ENCODE measurements at regions not wholly inside any gene's neighbourhood (a gene's known extent, or its start where the extent isn't known, plus 50 kb on each side); places are given as distances from the start of the nearest gene placed in this dataset.

GRCh38 chr9:79382044-79382443 lies 189.7 kb upstream of the TLE4 start:
- no TSS peak for BruUV-seq (replicated peaks)
- Histone ChIP-seq H3K27me3 (replicated peaks; ENCODE audit: insufficient read depth, low read depth, low read length, poor library complexity) (no peaks in the 10 kb centered on the region), H3K27ac (ENCODE audit: low read depth, low read length, poor library complexity, severe bottlenecking) (no peak overlapping the region), H3K36me3 (ENCODE audit: insufficient read depth, low read length, poor library complexity, severe bottlenecking) (no peaks in the 10 kb centered on the region), H3K9me3 (ENCODE audit: low read depth, low read length, poor library complexity, severe bottlenecking) (no peaks in the 10 kb centered on the region), H3K4me3 (ENCODE audit: low read depth, low read length, poor library complexity, severe bottlenecking) (no peak overlapping the region), H3K4me1 (ENCODE audit: insufficient read depth, low read length, poor library complexity, severe bottlenecking) (no peaks in the 10 kb centered on the region)
- no peak for DNase-seq (ENCODE audit: low spot score)
- intact Hi-C loops (cut with micrococcal nuclease; ENCODE audit: unreplicated experiment), result no loop called here
- CTCF ChIA-PET, result no interaction called here
- TF ChIP-seq EZH2 (IDR thresholded peaks at IDR 0.05; ENCODE audit: borderline replicate concordance, low read depth, low read length, poor library complexity, severe bottlenecking), result no peak
- TF ChIP-seq, protein P1, sequence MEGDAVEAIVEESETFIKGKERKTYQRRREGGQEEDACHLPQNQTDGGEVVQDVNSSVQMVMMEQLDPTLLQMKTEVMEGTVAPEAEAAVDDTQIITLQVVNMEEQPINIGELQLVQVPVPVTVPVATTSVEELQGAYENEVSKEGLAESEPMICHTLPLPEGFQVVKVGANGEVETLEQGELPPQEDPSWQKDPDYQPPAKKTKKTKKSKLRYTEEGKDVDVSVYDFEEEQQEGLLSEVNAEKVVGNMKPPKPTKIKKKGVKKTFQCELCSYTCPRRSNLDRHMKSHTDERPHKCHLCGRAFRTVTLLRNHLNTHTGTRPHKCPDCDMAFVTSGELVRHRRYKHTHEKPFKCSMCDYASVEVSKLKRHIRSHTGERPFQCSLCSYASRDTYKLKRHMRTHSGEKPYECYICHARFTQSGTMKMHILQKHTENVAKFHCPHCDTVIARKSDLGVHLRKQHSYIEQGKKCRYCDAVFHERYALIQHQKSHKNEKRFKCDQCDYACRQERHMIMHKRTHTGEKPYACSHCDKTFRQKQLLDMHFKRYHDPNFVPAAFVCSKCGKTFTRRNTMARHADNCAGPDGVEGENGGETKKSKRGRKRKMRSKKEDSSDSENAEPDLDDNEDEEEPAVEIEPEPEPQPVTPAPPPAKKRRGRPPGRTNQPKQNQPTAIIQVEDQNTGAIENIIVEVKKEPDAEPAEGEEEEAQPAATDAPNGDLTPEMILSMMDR (conservative IDR thresholded peaks at IDR 0.05; ENCODE audit: low read depth, low read length), result no peak
- POLR2A ChIA-PET (ENCODE audit: low non-redundant PET), result no interaction called here

DNA sequence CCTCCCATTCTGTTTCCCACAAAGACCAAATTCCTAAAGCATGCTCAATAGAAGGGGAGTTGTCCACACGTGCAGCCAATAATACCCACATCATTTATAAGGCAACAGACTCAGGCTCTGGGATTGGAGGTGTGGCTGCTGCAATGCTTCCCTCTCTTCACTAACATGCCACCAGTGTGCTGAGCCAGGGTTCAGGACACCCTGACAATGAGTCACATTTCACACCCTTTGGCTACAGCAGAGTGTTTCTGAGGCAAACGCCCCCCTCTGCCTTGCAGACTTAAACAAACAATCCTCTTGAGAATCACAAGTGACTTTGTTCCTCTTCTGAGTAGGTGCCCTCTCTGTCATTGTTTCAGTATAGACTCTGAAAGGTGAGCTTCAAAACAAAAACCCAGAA lies 189.3 kb upstream of the TLE4 start:
- ChIA-PET POLR2A (ENCODE audit: low non-redundant PET) (no interaction called here), CTCF (no interaction called here)
- Histone ChIP-seq H3K27ac (ENCODE audit: low read depth, low read length, poor library complexity, severe bottlenecking) (no peak overlapping the region), H3K4me3 (ENCODE audit: low read depth, low read length, poor library complexity, severe bottlenecking) (no peak overlapping the region), H3K36me3 (ENCODE audit: insufficient read depth, low read length, poor library complexity, severe bottlenecking) (no peaks in the 10 kb centered on the region), H3K9me3 (ENCODE audit: low read depth, low read length, poor library complexity, severe bottlenecking) (no peaks in the 10 kb centered on the region), H3K4me1 (ENCODE audit: insufficient read depth, low read length, poor library complexity, severe bottlenecking) (no peaks in the 10 kb centered on the region), H3K27me3 (replicated peaks; ENCODE audit: insufficient read depth, low read depth, low read length, poor library complexity) (peaks cover 3% of the 10 kb centered on the region)
- intact Hi-C loops (cut with micrococcal nuclease; ENCODE audit: unreplicated experiment), result no loop called here
- DNase-seq (ENCODE audit: low spot score), result no peak
- BruUV-seq (replicated peaks), result no TSS peak
- TF ChIP-seq EZH2 (IDR thresholded peaks at IDR 0.05; ENCODE audit: borderline replicate concordance, low read depth, low read length, poor library complexity, severe bottlenecking), result no peak
- TF ChIP-seq, protein P1 (conservative IDR thresholded peaks at IDR 0.05; ENCODE audit: low read depth, low read length), result no peak

GRCh38 chr9:79383096-79383495 lies 188.7 kb upstream of the TLE4 start:
- POLR2A ChIA-PET (ENCODE audit: low non-redundant PET), result no interaction called here

More at GRCh38 chr9:79383096-79383495, 188.7 kb upstream of the TLE4 start:
- Histone ChIP-seq H3K36me3 (ENCODE audit: insufficient read depth, low read length, poor library complexity, severe bottlenecking) (no peaks in the 10 kb centered on the region), H3K27ac (ENCODE audit: low read depth, low read length, poor library complexity, severe bottlenecking) (no peak overlapping the region), H3K4me1 (ENCODE audit: insufficient read depth, low read length, poor library complexity, severe bottlenecking) (no peaks in the 10 kb centered on the region), H3K9me3 (ENCODE audit: low read depth, low read length, poor library complexity, severe bottlenecking) (no peaks in the 10 kb centered on the region), H3K4me3 (ENCODE audit: low read depth, low read length, poor library complexity, severe bottlenecking) (no peak overlapping the region), H3K27me3 (replicated peaks; ENCODE audit: insufficient read depth, low read depth, low read length, poor library complexity) (peaks cover 7% of the 10 kb centered on the region)
- CTCF ChIA-PET, result no interaction called here
- no peak for DNase-seq (ENCODE audit: low spot score)
- TF ChIP-seq, protein P1 (conservative IDR thresholded peaks at IDR 0.05; ENCODE audit: low read depth, low read length), result no peak
- no peak for TF ChIP-seq EZH2 (IDR thresholded peaks at IDR 0.05; ENCODE audit: borderline replicate concordance, low read depth, low read length, poor library complexity, severe bottlenecking)
- intact Hi-C loops (cut with micrococcal nuclease; ENCODE audit: unreplicated experiment), result no loop called here
- BruUV-seq (replicated peaks), result no TSS peak

All from A673 (cell line).